Panc1 (cell line): ENCODE measurements at regions not wholly inside any gene's neighbourhood (a gene's known extent, or its start where the extent isn't known, plus 50 kb on each side); places are given as distances from the start of the nearest gene placed in this dataset.

ENCODE experiments used
- SIN3A ChIP-seq: IDR thresholded peaks from 2 replicates; pipeline ENCODE4 v1.6.1; 2012; ENCODE audit warnings: low read depth, mild to moderate bottlenecking, low read length, moderate library complexity, borderline replicate concordance; ENCODE audit not compliant: insufficient read depth
- TF ChIP-seq, protein P1 (sequence below): fragments of 450-650 bp; IDR thresholded peaks from 2 replicates; pipeline ENCODE4 v1.5.1; 2017; ENCODE audit warnings: mild to moderate bottlenecking

GRCh38 chr19:28544451-28545261 is 668.3 kb downstream of the UQCRFS1 start:
- TF ChIP-seq, protein P1, sequence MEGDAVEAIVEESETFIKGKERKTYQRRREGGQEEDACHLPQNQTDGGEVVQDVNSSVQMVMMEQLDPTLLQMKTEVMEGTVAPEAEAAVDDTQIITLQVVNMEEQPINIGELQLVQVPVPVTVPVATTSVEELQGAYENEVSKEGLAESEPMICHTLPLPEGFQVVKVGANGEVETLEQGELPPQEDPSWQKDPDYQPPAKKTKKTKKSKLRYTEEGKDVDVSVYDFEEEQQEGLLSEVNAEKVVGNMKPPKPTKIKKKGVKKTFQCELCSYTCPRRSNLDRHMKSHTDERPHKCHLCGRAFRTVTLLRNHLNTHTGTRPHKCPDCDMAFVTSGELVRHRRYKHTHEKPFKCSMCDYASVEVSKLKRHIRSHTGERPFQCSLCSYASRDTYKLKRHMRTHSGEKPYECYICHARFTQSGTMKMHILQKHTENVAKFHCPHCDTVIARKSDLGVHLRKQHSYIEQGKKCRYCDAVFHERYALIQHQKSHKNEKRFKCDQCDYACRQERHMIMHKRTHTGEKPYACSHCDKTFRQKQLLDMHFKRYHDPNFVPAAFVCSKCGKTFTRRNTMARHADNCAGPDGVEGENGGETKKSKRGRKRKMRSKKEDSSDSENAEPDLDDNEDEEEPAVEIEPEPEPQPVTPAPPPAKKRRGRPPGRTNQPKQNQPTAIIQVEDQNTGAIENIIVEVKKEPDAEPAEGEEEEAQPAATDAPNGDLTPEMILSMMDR, result no peak
- no peak for TF ChIP-seq SIN3A
